Ramos (cell line): ENCODE measurements at regions not wholly inside any gene's neighbourhood (a gene's known extent, or its start where the extent isn't known, plus 50 kb on each side); places are given as distances from the start of the nearest gene placed in this dataset.
"Not testable (repeated sequence)": the region's sequence is repeated elsewhere in the genome, so short reads cannot be mapped to it uniquely, and the experiment has no call there.

ENCODE experiments used
- in situ Hi-C: fragments of 300-500 bp; cut with MboI; formaldehyde crosslinking; loops from one replicate; pipeline ENCODE4 v1.14.3; 2022; ENCODE audit warnings: low sequenced_read_pairs; ENCODE audit not compliant: unreplicated experiment

GRCh38 chr18:5029592-5029991, 167.5 kb downstream of the AKAIN1 start:
- in situ Hi-C loops: no loop called here

GRCh38 chr18:5024741-5025140, 172.3 kb downstream of the AKAIN1 start:
- in situ Hi-C loops: no loop called here

GRCh38 chr18:5021558-5021957, 175.5 kb downstream of the AKAIN1 start:
- in situ Hi-C loops: no loop called here

GRCh38 chr18:5015213-5015612, 181.8 kb downstream of the AKAIN1 start:
- in situ Hi-C loops: no loop called here

- in situ Hi-C loops: not testable (repeated sequence)
Measured at GRCh38 chr18:5004031-5004820, 192.8 kb downstream of the AKAIN1 start.

- in situ Hi-C loops: no loop called here
Measured at GRCh38 chr18:4994710-4995109, 202.3 kb downstream of the AKAIN1 start.

- in situ Hi-C loops: no loop called here
Measured at GRCh38 chr18:4987452-4988405, 209.3 kb downstream of the AKAIN1 start.

- in situ Hi-C loops: no loop called here
Measured at GRCh38 chr18:4986677-4987076, 210.4 kb downstream of the AKAIN1 start.

- in situ Hi-C loops: no loop called here
Measured at GRCh38 chr18:4986066-4986465, 211.0 kb downstream of the AKAIN1 start.

- in situ Hi-C loops: no loop called here
Measured at GRCh38 chr18:4961121-4961909, 235.7 kb downstream of the AKAIN1 start.

- in situ Hi-C loops: no loop called here
Measured at GRCh38 chr18:4960578-4960977, 236.5 kb downstream of the AKAIN1 start.

- in situ Hi-C loops: no loop called here
Measured at GRCh38 chr18:4931209-4931608, 265.8 kb downstream of the AKAIN1 start.

GRCh38 chr18:4921548-4921947, 275.5 kb downstream of the AKAIN1 start:
- in situ Hi-C loops: no loop called here

- in situ Hi-C loops: not testable (repeated sequence)
Measured at GRCh38 chr18:4917509-4917908, 279.5 kb downstream of the AKAIN1 start.

GRCh38 chr18:4908328-4908727, 288.7 kb downstream of the AKAIN1 start:
- in situ Hi-C loops: no loop called here

GRCh38 chr18:4906856-4907255, 290.2 kb downstream of the AKAIN1 start:
- in situ Hi-C loops: no loop called here

GRCh38 chr18:4888251-4889040, 308.6 kb downstream of the AKAIN1 start:
- in situ Hi-C loops: no loop called here

GRCh38 chr18:4878480-4878879, 318.6 kb downstream of the AKAIN1 start:
- in situ Hi-C loops: no loop called here

GRCh38 chr18:4871197-4871596, 325.9 kb downstream of the AKAIN1 start:
- in situ Hi-C loops: no loop called here
